Activated naive CD8-positive, alpha-beta T cell treated with anti-CD3 and anti-CD28 coated beads, Interleukin-2, amount 50 U/mL, for 16 hours (primary cell): ENCODE measurements at regions not wholly inside any gene's neighbourhood (a gene's known extent, or its start where the extent isn't known, plus 50 kb on each side); places are given as distances from the start of the nearest gene placed in this dataset.

ENCODE experiments used
- DNase-seq: peaks from one replicate; pipeline ENCODE4 v3.0.0-alpha.2; 2020; ENCODE audit warnings: low read depth, low spot score

DNA sequence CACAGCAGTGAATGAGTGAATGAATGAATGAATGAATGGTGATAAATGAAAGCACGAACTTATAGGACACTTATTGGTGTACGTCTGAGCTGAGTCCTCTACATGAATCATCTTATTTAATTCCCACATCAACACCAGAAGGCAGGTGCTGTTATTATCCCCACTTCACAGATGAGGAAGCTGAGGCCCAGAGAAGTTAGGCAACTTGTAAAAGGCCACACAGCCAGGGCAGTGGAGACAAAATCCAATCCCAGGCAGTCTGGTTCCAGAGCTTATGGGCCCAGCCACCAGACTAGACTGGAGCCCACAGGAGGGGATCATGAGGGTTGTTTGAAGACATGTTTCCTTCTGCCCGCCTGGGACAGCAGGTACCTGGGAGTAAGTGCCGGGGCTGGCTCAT, 364.0 kb downstream of the MN1 start:
- DNase-seq = no peak

DNA sequence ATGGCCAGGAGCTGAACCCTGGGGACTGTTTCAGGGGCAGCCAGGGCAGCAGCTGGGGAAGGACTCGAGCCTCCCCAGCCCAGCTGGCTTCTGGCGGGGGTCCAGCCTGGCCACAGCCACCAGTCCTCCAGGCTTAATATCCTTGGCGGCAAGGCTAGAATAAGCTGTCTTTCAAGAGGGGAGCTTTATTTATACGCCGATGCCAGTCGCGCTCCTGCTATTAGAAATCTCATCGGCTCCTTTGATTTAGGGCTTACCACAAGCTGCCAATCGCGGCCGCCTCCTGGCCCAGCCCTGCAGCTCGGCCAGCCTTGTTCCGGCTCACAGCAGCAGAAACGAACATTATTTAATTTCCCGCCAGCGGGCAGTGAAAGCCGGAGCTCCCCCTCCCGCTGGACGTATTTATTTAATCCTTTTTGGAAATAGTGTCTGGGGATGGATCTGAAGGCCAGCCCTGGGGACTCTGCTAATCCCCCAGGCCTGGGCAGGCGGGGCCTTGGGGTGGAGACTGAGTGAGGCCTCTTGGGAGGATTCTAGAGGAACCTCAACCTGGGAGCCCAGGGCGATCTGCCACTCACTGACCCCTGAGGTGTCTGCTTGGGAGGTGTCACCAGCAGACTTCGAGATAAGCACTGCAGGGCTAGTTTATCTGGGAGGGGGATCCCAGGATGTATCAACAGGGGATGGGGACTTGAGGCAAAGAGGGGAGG, 363.1 kb downstream of the MN1 start:
- no peak for DNase-seq

DNA sequence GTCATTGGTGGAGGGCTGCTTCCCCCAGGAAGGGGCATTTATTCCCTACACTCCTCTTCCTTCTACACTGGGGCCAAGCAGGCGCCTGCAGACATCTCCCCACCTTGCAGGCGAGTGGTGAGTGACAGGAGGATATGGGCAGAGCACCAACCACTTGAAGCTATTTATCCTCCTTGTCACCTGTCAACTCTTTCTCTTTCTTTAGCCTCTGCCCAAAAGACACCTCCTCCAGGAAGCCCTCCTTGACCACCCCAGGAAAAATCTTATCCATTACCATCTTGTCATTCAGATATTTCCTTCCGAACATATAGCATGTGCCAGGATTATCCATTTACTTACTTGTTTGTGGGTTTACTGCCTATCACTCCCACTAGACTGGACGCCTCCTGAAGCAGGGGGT, 362.4 kb downstream of the MN1 start:
- DNase-seq = no peak

DNA sequence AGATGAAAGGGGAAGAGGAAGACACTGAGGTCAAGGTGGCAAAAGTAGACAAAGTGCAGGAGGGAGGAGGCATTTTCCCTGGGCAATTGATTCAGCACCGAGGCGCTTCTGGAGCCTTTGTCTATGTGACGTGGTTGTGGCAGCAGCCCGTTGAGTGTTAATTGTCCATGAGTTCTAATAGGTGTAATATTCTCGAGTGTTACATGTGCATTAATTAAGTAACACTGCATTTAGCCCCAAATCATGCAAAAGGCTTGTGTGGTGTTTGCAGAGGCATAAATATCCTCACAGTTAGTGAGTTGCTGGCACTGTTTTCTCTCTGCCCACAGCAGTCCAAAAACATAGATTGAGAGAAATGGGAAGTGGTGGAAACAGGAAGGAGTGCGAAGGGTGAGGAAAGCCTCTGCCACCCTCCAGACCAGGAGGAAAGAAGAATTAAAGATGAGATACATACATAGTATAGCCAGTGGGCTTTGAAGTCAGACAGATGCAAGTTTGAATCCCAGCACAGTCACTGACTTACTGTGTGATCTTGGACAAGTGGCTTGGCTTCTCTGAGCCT, 361.2 kb downstream of the MN1 start:
- DNase-seq = no peak

DNA sequence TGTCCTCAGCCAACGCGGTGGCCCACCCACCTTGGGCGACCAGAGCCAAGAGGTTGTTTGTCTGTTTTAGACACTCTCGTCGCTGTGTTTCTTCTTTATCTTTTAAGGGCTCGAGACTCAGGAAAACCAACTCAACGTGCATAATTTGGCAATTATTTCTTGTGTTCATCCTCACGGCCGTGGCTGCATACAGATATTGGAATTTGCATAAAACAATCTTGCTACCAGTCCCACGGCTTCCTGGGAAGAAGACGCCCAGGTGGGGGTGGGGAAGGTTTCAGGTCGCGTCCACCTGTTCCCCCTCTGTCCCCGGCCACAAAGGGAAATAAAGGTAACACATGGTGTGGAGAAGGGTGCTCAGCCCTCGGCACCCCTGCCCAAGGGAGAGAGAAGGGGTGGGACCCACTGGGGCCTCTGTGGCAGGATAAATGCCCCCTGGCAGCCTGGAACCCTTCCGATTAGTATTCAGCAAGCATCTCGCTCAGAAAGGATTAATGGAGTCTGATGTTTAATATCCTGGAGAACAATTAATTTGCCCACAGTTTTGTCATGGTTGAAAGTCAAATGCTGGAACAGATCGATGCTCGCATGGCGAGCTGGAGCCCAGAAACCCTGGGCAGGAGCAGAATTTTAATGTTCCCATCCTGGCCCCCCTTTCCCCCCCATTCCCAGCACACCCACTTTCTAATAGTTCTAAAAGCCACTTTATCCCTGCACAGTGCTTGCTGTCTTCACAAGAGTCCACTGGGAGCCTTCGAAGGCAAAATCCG, 359.7 kb downstream of the MN1 start:
- DNase-seq = no peak

DNA sequence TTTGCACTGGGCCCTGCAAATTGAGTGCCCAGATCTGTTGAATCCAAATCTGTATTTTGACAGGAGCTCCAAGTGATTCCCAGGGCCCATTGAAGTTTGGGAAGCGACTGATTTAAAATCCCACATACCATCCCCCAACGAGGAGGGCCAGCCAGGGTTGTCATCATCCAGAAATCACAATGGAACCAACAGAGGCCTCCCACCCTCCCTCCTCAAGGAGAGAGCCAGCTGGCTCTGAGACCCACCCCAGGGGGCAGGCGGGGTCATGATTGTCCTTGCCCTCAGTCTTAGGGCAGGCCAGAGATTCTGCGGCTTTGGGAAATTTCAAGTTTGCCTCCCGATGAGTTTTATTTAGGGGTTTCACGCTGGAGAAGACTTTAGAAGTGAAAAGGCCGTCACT, 358.2 kb downstream of the MN1 start:
- no peak for DNase-seq

DNA sequence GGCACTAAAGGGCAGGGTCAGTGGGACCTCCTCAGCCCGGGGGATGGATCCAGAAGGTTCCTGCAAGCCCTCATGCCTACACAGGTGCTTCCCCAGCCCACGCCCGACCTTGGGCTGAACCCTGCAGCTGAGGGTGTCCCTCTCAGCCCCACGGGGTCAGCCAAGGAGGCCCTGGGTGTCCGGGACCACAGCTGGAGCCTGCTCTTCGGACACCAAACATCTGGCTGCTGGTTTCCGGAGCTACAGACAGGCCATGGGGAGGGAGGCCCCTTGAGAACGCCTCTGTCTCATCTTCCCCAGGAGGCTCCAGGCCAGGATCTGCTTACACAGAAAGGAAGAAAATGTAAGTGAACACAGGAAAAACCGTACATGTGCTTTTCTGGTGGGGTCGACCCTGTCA, 355.7 kb downstream of the MN1 start:
- no peak for DNase-seq

DNA sequence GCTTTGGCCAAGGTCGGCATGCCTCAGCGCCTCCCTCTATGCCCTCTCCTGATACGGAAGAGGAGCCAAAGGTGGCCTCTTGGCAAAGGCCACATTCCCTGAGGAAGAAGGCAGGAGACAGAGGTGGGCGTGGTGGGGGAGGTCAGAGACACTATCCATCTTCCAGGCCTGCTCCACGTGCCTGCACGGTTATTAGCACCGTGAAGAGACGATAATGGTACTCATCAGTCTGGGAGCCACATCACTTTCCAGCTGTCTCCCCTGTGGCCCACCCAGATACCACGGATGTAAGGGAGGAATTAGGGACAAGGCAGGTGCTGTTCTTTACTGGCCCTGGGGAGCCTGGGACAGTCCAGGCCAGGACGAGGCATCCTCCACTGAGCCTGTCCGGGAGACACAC, 354.3 kb downstream of the MN1 start:
- DNase-seq = no peak

DNA sequence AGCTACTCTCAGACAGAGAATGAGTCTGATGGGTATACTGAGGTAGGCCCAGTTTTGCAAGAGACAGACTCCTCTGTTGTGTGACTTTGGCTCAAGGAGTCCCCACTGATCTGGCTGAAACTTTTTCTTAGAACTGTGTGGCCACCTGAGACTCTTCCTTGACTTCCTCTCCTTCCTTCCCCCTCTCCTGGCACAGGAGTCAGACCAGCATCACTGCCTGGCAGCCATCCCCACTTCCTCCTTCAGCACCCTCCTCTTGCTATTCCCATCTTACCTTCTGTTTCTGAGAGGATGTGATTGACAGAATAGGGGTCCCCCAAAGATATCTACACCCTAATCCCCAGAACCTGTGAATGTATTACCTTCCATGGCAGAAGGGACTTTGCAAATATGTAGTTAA, 351.1 kb downstream of the MN1 start:
- no peak for DNase-seq

DNA sequence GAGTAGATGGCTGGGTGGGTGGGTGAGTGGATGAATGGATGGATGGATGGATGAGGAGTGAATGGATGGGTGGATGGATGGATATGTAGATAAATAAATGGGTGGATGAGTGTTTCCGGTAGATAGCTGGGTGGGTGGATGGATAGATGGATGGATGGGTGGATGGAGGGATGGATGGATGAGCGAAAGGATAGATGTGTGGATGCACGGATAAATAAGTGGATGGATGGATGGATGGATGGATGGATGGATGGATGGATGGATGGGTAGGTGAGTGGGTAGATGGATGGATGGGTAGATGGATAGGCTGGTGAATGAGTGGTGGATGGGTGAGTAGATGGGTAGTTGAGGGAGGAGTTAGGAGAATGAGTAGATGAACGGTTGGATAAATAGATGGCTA, 349.3 kb downstream of the MN1 start:
- DNase-seq = no peak

DNA sequence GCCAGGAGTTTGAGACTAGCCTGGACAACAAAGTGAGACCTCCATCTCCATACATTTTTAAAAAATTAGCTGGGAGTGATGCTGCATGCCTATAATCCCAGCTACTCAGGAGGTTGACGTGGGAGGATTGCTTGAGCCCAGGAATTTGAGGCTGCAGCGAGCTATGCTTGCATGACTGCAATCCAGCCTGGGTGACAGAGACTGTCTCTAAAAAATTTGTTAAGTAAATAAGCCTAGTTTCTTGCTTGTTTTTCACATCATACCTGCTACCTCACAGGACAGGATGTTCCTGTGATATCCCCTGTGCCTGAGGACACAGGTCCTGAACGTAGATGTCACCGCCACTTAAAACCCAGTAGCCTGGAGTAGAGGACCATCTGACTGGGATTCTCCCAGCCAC, 348.6 kb downstream of the MN1 start:
- DNase-seq = no peak

DNA sequence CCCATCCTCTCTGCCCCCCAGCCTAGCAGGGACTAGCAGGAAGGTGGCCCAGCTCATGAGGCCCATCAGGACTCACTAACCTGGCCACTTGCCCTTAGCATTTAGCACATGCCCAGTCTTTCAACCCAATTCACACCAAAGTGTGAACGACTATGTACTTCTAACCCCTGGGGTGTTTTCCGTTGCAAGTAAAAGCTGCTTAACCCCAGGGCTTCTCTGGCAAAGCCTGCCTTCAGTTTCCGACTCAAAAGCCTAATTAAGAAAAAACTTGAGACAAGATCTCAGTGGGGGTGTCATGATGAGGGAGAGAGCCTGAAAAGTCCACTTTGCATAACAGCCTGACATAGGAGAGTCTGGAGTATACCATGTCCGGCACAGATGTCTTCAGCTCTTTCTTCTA, 347.8 kb downstream of the MN1 start:
- DNase-seq = no peak

DNA sequence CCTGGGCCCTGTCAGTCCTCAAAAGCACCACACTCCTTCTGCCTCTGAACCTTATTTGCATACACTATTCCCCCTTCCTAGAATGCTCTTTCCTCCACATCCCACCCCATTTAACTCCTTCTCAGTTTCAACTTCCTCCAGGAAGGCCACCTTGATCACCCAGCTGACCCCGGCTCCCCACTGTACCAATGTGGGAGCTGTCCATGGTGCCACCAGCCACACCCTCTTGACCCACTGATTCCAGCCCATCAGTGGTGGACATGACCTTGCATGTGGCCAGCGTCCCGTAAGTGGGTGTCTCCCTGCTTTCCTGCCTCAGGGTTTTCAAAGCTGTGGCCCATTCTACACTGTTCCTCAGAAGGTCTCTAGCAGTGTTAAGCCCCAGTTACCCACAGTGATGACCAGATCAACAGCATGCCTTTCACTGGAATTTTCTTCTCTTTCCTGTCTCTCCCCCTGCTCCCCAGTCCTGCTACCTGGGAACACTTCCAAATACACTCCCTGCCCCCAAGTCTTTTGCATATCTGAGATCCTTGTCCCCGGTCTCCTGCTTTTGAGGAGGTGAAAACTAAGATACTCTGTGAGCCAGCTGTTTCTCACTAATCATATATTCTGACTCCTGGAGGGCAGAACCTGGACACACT, 346.6 kb downstream of the MN1 start:
- no peak for DNase-seq

DNA sequence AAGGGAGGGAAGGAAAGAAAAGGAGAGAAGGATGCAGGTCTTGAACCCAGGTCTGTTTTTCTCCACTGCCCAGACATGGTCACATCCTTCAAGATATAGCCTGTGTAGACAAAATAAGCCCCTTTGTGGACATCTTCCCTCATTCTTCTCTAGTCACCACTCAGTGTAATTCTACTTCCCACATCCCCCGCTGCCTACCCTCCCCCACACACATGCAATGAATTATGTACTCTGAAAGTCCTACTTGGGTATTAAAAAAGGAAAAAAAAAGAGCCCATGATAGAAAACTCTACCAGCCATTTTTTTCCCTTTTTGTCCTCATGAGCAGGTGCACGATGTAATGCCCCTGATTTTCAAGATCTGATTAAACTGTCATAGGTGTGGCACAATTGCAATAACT, 346.0 kb downstream of the MN1 start:
- DNase-seq = no peak

DNA sequence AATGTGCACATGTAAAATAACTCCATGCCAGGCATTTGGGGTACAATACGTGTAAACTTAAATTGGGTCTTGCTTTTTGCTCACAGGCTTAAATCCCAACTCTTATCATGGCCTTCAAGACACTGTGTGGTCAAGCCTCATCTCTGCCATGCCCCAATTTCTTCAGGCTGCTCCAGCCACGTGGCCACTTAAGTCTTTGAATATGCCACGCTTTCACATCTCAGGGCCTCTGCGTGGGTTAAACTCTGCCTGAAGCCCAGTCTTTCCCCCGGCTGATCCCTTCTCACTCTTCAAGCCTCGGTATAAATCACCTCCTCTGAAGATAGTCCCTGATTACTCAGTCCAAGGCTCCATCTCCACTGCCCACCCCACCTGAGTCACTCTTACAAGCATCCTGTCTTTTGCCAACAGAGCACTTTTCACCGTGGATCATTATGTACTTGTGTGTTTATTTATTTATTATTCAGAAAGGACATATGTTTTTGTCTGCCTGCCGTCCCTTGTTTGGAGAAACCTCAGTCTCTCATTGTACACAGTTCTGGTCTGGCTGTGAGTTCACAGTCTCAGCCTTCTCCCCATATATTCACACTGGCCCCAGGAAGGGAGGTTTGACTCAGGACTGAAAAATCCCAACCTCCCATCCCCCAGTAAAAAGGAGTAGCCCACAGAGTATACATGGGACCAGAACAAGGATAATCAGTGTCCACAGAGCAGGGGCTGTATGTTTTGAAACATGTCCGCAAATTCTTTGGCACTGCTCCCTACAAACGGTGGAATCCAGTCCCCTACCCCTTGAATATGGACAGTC, 344.7 kb downstream of the MN1 start:
- no peak for DNase-seq

DNA sequence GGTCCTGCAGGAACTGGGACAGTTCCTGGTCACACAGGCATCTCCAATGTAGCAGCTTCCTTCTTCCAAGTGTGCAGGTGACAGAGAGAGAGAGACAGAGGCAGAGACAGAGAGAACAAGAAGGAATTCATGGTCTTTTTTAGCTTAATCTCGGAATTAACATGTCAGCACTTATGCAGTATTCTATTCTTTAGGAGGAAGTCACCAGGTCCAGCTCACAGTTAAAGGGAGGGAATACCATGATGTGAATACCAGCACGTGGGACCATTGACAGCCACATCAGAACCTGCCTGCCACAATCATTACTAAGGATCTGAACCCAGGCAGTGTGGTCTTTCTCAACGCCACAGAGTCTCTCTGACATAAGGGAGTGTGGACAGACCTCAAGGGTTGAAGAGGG, 341.6 kb downstream of the MN1 start:
- no peak for DNase-seq

DNA sequence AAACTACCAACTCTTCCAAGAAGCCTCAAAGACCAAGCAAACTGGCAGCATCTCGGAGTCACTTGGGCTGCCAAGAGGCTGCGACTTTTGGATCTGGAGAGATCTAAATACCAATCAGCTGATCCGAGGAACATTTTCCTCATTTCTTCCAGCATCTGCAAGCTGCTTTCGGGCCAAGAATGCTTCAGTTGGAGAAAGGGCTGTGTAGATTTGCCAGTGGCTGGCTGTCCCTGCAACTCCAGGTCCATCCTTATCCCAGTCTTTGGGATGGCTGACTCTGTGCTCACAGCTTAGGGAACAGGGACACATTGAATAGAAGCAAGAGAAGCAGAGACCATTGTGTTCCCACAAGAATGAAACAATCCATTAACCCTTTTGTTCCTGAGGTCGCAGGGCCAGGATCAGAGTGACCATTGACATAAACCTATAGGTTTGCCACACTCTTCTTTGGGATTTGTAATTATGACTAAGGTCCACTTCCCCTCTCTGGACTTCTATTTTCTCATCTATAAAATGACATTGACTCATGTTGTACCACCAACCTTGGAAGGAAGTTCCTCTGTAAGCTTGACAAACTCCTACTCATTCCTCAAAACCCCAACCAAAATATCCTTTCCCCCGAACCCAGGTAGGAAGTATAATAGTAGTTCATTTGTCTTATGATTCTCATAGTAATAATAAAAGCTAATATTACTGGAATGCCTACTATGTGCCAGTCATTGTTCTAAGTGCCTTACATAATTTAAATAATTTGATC, 340.8 kb downstream of the MN1 start:
- no peak for DNase-seq

DNA sequence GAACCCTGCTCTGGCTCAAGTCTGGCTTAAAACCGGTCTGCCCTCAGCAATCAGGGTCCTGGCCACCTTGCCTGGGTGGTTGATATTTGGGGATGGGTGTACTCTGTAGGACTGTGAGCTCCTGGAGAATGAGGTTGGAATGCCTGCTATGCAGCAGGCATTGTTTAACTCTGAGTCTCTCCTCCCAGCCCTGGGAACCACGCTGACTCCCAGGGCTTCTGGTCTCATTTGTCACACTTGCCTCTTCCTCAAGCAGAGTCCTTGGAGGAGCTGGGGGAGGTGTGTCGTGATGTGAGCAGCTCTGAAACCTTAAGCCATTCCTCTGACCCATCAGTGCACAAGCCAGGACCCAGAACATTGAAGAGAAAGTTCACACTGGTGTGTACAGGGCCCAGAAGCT, 340.1 kb downstream of the MN1 start:
- no peak for DNase-seq

DNA sequence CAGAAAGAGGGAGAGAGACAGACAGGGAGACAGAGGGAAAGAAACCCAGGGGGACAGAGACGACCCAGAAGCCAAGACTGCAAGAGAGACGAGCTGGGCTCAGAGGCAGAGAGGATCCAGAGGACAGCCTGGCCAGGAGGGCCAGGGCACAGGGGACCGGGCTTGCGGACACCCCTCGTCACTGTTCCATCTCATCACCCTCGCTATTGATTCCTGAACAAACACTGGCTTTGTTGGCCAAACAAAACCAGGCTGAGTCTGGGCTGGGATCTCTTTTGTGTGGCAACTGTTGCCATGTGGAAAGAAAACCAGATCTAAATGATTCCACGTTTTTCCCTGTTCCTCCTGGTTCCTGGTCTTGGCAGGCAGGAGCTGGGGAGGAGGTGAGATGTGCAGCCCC, 339.4 kb downstream of the MN1 start:
- no peak for DNase-seq

DNA sequence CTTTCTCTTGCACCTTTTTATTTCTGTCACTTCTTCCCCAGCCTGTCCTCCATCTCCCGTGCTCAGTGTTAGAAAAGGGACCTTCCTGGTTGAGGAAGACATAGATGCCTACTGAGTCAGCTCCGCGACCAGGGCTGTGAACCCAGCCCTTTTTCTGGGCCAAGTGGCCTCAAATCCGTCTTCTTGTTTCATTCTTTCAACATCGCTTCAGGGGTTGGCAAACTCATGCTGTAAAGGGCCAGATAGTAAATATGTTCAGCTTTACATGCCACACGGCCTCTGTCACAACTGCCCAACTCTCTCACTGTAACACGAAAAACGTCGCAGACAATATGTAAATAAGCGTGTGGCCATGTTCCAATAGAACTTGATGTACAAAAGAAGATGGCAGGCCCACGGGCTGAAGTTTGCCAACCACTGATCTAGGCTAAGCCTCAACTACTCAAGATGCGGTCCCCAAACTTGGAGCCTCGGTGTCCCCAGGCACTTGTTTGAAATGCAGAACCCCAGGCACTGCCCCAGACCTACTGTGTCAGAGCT, 338.4 kb downstream of the MN1 start:
- DNase-seq = no peak

DNA sequence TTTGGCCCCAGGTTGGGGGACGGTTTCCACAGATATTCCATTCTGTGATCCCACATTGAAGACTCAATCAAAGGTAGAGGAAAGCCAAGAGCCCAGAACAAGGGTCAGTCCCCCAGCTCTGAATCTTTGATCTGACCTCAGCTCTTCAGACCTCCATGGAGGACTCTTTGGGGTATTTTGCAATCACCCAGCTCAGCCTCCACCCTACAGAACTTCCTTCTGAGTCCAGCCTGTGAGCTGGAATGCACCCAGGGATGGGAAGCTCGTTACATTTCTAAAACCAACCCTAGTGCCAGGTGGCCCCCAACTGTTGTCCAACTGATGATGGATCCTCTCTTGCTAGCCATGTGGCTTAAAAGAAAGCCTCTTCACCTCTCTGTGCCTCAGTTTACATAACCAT, 335.3 kb downstream of the MN1 start:
- no peak for DNase-seq
